ENCODE measurements at regions not wholly inside any gene's neighbourhood (a gene's known extent, or its start where the extent isn't known, plus 50 kb on each side); places are given as distances from the start of the nearest gene placed in this dataset.

DNA sequence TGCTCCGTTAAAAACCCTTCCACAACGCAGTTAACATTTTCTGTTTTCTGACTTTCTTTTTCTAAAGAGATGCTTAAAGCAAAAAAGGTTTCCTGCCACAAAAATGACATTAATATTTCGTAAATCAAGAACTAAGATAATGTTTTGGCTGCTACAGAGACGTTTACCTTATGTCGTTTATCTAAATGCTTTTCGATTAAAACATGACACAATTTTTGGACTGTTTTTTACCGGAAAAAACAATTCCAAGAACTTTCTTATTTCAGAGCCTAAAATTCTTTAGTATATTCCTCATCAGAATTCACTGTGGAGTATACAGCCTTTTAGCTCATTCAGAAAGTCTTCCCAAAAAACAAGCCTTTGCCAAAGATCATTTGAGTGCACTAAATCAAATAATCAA lies 278.0 kb upstream of the TCF4 start:
- no peak for DNase-seq

DNA sequence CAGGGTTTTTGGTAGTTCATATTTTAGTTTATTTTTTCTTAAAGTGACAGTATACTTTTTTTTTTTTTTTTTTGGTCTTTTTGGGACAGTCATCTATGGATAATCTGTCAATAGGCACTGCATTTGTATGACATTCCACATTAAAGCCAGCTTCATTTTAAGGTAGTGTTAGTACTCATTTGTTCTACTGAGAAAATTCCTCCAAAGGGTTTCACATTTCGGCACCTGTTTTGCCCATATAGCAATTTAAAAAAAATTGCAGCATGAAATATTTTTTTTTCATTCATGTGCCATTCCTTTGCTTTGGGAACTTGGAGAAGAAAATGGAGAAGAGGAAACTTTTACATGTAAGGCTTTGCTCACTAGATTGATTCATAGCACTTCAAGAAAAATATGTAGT lies 276.3 kb upstream of the TCF4 start:
- no peak for DNase-seq

DNA sequence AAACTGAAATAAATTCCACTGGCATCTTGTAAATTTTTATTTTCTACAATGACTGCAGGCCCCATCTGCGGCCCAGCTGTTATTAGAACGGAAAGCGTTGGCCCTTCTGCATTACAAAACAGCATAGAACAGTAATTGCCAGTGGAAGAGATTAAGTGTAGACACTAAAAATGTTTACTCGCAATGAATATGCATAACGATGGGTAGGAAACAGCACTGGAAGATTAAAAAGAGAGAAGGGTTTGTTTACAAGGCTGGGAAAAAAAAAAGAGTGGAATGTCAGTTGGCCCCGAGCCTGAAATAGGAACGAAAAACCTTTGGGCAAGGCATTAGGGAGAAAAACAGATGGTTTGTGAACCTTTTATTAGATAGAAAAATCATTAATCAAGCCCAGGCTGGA lies 275.9 kb upstream of the TCF4 start:
- no peak for DNase-seq

DNA sequence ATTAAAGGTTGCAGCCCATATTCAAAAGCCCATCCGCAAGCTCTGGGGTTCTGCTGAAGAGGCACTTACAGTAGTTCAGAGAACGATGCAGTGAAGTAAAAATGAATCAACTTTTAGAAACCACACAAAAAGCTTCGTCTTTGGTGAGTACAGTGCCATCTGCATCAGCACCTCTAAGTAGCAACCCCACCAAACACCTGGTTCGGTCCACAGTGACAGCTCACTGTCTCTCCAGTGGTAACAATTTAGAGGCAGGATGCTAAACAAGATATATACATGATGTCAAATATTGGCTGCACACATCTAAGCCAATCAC lies 275.4 kb upstream of the TCF4 start:
- no peak for DNase-seq

DNA sequence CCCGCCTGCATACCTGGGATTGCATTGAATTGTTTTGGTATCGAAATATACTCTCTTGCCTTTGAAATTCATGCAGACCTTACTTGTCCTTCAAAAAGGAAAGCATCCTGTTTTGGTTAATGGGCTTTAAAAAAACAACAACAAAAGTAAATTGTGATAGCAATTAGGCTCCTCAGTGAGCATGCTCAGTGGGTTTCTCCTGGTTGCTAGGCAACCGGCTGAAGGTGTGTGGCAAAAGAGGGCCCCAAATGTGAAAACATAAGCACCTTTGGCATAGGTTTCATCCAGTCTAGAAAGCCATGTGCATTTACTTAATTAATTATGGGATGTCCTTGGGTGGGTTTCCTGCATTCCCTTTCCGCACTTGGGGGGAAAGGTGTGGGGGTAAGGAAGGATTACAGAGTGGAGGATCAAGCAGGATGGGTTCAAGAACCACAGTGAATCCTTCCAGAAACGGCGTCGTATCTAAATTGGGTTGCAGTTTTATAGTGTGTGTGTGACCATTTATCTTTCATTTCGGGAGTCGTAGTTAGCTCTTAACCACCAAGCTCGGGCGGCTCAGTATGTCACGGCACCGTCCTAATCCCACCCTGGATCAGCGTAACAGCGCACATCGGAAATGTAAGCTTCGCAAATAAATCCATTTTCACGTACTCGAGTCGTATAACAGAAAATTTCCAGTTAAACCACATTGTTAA lies 274.9 kb upstream of the TCF4 start:
- no peak for DNase-seq

DNA sequence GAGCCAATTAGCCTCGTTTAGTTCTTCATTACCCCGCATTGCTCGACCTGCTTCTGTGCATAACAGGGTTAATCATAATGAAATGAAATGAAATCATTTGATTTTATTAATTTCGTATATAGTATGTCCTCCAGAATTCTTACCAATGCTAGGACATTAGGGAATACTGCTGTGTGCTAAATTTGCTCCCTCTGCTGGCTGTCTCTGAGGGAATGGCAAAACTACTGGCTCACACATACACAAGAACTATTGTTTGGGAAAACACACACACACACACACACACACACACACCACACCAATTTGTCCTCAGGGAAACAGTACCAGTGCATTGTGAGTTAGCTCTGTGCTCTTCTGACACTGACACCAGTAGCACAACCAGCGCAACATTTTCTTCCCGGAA lies 273.3 kb upstream of the TCF4 start:
- no peak for DNase-seq

DNA sequence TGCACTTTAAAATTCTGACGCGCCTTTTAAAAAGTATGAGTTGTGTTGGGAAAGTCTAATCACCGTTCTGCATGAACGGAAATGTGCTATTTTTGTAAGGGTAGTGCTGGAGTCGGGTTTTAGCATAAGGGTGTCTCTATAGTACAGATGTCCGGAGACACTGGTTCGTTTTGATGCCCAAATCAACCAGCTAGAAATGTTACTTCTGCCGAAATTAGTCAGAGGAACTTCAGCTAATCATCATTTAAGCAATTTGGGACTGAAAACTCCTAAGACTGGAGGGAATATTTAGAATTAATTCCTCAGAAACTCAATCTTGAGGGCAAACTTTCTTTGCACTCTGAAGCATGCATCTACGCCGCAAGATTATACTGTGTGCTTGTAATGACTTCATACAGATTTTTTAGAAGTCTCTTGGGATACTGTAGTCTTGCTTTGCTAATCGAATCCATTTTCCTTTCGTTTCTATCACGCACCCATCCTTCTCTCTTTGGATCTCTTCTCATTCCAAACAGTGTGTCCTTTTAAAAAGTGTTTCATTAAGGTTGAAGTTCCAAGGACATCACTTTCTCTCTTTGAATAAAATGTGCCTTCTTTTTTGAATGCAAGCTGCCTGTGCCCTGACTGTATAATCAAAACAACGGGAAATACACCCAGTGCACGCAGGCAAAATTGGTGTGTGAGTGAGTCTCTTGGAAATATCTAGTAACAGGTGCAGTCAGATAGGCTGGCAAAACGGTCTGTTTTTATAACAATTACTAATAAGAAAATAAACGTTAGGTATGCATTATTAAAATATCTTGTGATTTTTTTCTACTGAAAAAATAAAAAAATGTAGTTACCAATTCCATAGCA lies 270.9 kb upstream of the TCF4 start:
- no peak for DNase-seq

DNA sequence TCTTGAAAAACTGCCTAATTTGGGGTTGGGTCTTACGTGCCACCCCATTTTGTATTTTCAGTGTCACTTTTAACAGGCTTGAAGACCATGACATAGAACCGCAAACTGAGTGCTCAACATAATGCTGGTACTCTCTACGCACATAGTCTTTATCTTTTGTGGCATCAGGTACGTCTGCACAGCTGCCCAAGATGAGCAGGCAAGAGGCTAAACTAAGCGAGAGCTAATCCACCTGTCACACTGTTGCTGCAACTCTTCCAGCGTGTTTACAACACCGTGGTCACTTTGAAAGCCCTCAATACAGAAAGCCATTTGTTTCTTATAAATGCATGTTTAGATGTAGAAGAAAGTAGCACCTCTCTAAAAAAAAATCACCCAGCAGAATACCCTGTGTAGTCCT lies 270.0 kb upstream of the TCF4 start:
- no peak for DNase-seq

DNA sequence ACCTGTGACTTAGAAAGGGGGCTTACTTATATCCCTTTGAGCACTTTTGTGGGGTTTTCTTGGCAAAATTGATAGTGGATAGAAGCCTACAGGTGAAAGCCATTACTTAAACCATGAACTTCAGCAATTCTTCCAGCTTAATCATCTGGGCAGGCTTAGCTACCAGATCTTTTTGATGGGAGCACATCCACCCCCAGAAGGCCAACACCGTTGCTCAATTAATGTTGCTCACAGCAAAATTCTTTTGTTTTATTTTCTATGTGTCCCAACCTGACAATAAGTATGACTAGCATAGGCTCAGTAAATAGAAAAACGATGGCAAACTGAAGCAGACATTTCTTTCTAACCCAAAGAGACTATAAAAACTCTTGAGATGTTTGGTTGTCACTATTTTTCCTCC lies 269.4 kb upstream of the TCF4 start:
- no peak for DNase-seq

DNA sequence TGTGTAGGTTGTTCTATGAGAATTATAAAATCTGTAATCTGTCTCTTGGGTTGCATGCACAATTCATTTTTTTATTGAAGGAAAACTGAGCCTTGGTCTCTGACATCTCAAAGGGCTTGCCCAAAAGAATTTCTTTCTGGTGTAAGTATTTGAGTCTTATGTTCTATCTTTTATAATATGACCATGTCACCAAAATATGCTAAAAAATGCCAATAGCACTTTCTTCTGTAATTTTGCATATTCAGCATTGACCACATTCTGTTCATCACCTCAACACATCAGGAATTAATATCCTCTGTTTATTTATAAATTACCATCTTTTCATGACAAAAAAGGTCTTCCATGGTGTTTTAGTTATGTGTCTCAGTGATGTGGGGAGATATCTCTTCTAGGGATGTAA lies 268.7 kb upstream of the TCF4 start:
- no peak for DNase-seq

DNA sequence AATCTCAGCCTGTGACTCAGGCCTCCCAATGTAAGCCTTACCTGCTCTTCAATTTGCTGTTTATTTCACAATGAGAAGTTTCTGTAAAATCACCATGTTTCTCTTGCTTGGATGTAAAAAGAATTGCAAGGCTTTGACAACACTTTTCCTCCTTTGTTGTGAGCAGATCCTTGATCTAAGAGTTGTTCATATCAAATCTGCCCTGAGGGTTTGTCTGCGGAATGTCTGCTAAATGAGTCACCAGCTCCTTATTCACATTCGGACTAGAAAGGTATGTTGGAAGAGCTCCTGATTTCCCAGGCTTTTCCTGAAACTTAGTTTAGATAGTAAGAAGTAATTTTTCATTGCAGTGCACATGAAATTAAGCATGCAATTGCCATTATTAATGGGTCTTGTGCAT lies 268.2 kb upstream of the TCF4 start:
- DNase-seq = peak; percentile 40

DNA sequence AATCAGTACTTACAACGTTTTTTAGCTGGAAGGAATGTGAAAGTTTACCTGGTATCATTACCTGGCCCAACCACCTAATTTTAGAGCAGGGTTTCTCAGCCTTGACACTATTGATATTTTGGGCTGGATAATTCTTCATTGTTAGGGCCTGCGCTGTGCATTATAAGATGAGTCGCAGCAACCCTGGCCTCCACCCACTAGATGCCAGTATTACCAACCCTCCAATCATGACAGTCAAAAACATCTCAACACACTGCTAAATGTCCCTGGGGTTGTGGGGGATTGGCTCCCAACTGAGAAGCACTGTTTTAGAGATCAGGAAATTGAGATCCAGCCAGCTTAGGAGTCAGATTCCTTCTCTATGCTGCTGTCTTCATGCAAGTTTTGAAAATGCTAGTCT lies 265.3 kb upstream of the TCF4 start:
- no peak for DNase-seq

DNA sequence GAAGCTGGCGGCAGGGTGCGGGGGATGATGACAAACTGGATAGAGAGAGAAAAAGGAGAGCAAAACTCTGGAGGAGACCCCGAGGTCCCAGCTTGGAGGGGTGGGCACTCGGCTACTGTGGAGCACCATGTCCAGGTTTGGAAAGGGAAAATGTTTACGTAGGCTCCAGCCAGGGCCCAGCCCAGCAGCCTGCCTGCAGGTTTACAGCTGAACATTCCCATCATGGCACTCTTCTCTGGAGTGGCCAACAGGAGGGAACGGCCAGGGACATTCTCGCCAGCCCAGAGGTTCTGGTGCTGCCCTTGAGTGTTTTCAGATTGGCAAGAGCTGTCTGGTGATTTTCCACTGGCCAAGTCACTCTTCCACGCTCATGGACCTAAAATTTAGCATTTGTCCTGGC lies 262.9 kb upstream of the TCF4 start:
- no peak for DNase-seq

DNA sequence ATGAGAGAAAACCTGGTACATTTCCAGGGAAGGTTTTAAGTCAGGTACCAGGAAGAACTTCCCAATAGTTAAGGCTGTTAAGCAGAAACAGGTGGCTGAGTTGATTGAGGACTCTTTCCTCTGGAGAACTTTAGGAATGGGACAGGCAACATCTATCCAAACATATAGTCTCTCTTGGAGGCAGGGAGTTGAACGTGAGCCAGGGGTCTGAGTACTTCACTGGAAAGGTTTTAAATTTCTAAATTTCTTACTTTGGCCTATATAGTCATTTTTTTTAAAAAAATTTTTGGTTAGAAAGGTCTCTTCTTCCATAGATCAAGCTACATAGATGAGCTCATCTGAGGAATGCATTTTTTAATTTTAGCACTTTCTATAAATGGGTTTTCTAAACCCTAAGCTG lies 261.4 kb upstream of the TCF4 start:
- no peak for DNase-seq

DNA sequence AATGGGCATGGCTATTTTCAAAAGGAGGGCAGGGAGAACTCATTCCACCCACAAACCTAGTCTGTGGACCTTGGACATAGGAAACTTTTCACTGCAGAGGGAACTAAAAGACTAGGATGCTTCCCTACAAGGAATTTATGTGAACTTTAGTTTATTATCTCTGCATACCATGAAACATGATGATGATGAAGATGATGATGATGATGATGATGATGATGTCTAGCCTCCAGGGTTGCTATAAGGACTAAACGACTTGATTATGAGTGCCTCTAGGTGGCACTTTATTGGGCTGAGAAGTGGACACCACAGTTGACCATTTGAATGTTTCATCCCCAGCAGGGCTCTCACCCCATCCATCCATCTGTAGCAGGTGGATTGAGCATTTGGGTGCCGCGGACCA lies 260.0 kb upstream of the TCF4 start:
- no peak for DNase-seq

DNA sequence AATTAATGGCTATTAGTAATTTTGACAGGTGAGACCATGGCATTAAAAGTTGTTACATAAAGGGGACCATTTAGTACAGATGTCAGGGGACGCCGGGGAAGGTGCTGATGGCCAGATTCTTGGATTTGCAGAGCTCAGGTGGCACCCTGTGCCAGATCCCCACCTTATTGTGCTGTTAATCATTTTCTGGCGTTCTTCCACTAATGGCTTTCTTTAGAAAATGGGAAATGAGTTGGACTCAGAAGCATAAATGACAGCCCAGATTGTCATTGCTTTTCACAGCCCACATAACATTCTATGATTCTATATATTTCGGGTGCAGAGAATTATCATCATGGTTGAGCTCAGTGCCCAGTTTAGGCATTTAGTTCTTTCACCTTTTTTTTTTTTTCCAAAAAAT lies 257.2 kb upstream of the TCF4 start:
- no peak for DNase-seq

DNA sequence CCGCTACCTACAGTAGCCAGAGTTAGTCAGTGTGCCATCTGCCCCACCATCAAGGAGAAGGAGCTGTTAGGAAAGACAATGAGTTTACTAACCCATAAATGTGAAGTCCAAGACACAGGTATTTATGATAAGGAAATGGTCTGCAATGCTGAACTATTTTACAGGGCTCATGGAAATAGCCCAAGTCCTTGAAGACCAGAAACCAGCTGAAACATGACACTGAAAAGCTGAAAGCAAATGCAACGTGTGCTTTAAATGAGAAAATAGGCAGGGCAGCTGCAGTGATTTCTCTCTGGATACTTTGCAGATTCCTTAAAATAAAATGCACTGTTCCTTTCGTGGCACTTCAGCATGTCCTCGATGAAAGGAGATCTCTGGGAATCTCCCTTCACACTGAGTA lies 256.4 kb upstream of the TCF4 start:
- no peak for DNase-seq

DNA sequence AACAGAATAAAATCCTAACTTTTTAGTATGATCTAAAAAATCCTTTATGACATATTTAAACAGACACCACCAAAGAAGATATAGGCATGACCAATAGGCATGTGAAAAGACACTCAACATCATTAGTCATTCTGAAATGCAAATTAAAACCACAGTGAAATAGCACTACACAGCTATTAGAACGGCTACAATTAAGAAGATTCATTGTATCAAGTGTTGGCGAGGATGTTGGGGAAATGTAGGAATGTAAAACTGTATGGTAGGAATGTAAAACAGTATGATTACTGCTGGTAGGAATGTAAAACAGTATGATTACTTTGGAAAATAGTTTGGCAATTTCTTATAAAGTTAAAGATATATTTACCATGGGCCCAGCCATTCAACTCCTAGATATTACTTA lies 253.3 kb upstream of the TCF4 start:
- DNase-seq = no peak

DNA sequence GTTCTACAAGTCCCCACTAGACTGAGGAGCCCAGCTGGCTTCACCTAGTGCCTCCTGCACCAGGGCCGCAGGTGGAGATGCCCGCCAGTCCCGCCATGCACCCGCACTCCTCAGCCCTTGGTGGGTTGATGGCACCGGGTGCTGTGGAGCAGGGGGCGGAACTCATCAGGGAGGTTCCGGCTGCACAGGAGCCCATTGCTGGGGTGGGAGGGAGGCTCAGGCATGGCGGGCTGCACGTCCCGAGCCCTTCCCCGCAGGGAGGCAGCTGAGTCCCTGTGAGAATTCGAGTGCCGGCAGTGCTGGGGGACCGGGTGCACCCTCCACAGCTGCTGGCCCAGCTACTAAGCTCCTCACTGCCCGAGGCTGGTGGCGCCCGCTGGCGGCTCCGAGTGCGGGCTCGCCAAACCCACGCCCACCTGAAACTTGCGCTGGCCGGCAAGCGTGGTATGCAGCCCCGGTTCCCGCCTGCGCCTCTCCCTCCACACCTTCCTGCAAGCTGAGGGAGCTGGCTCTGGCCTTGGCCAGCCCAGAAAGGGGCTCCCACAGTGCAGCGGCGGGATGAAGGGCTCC lies 252.7 kb upstream of the TCF4 start:
- no peak for DNase-seq

DNA sequence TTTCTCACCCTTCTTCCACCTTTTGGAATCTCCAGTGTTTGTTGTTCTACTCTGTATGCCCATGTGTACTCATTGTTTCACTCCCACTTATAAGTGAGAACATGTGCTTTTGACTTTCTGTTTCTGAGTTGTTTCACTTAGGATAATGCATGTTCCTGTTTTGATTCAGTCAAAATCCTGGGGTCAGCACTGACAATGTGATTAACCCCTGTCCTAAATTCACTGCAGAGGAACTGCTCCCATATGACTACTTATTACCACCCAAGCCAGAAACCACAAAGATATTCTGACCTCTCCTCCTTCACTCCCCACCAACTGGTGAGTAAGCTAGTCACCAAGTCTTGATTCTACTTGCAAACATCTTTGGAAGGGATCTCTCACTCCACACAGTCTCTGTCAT lies 251.4 kb upstream of the TCF4 start:
- DNase-seq = no peak

DNA sequence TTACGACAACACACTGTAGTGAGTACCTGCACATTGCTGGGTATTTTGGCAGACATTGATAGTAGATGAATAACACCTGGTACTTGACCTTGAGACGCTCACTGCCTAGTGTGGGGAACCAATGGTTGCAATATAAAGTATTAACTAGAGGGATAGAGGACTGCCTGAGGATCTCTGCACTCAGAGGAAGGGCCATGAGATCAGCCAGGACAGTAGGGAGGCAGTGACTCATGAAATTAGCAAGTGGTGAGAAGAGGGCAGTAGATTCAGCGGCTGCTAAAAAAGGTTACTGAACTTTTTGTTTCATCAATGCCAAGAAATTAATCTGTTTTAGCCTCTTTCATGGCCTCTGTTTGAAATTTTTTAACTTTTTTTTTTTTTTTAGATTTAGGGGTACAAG lies 250.8 kb upstream of the TCF4 start:
- no peak for DNase-seq

DNA sequence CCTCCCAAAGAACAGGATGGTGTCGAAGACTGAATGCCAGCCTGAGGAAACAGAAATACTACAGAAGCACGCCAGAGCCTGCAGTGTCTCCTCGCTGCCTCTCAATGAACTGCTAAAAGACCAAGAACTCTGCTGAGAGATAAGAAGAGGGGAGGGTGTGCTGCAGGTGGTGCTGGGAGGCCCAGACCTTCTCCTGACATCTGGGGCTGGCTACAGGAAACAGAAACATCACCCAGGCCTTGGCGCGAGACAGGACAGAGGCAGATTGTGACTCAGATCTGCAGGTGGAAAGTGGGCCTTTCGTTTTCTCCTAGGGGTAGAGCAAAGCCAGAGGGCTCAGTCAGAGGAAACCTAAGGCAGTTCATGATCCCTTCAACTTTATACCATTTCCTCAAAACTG lies 250.3 kb upstream of the TCF4 start:
- DNase-seq = no peak

DNA sequence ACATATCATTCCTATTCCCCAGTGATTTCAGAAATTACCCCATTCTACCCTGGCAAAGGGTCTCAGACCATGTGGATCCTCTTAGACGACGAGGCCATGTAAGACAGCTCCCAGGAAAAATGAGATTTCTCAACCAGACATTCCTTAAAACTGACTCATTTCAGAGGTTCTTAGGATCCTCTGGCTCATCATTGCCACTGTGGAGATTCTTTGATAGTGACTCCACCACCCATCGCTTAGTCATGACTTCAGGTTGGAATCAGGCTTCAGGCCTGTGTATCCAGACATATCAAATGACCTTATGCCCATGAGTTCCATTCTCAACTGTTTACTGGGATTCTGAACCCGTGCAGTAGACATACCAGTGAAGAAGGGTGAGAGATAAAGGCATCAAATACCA lies 245.6 kb upstream of the TCF4 start:
- peak; percentile 62 for DNase-seq

DNA sequence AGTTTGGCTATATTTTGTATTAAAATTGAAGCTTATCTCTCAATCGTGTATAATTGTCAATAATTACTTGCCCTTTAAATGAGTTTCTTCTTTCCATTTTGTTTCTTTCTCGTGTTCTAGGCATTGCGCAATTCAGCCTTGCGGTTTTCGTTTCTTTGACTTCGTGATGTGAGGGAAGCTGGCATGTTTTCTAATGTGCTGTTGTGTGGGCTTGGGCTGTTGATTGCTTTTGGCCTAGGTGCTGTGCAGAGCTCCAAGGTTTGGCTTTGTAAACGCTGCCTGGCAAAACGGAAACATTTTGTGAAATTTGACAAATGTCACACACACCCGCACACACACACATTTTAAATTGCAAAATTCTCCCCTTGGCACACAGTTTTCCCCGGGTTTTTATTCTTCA lies 242.6 kb upstream of the TCF4 start:
- DNase-seq = no peak

DNA sequence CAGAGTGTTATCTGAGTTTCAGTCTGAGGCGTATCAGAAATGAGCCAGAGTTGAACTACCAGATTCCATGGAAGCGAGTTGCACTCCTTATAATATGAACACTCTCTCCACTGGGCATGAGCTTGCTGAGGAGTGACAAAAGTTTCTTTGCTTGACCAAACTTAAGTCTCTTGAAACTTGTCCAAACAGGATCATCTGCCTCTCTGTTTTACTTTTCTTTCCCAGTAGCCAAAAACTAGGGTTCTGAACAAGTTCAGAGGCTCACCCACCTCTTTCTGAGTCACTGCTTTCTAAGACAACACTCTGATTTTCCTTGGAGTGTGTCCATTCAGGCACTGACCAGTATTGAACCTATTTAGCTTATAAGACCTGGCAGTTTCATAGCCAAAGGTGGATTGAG lies 233.2 kb upstream of the TCF4 start:
- no peak for DNase-seq
